ENCODE measurements at regions not wholly inside any gene's neighbourhood (a gene's known extent, or its start where the extent isn't known, plus 50 kb on each side); places are given as distances from the start of the nearest gene placed in this dataset.

GRCh38 chr20:56933331-56933698 is 304.2 kb downstream of the TFAP2C start:
- H3K36me3 Mint-ChIP-seq = no peaks in the 10 kb centered on the region
- H3K4me3 Mint-ChIP-seq = no peak overlapping the region
- no peak overlapping the region for H3K27ac Mint-ChIP-seq
- DNase-seq = no peak
- H3K4me1 Mint-ChIP-seq = no peaks in the 10 kb centered on the region
- H3K9me3 Mint-ChIP-seq = no peaks in the 10 kb centered on the region
- H3K27me3 Mint-ChIP-seq = peaks cover 49% of the 10 kb centered on the region

GRCh38 chr20:56934888-56935287 is 305.8 kb downstream of the TFAP2C start:
- no peak overlapping the region for H3K4me3 Mint-ChIP-seq
- no peaks in the 10 kb centered on the region for H3K36me3 Mint-ChIP-seq
- DNase-seq = no peak
- no peaks in the 10 kb centered on the region for H3K9me3 Mint-ChIP-seq
- no peak overlapping the region for H3K27ac Mint-ChIP-seq
- no peaks in the 10 kb centered on the region for H3K4me1 Mint-ChIP-seq
- peaks cover 41% of the 10 kb centered on the region for H3K27me3 Mint-ChIP-seq

DNA sequence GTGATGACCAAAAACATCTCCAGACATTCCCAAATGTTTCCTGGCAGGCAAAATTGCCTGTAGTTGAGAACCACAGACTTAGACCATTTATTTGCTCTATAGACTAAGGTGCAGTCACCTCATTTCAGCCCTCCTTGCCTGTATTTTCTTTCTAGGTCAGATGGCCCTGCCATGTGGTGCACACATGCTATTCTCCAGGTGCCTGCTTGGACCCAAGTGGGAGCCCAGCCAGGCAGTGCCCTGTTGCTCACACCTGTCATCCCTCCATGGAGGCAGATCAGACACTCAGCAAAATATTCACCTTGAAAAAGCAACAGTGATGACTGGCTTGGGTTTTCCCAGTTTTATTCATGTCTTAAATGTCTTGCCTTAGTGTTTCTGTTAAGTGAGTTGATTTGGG is 311.4 kb downstream of the TFAP2C start:
- Mint-ChIP-seq H3K36me3 (no peaks in the 10 kb centered on the region), H3K27ac (no peak overlapping the region), H3K4me1 (no peaks in the 10 kb centered on the region), H3K4me3 (no peak overlapping the region), H3K9me3 (no peaks in the 10 kb centered on the region), H3K27me3 (peaks cover 23% of the 10 kb centered on the region)
- DNase-seq = no peak

DNA sequence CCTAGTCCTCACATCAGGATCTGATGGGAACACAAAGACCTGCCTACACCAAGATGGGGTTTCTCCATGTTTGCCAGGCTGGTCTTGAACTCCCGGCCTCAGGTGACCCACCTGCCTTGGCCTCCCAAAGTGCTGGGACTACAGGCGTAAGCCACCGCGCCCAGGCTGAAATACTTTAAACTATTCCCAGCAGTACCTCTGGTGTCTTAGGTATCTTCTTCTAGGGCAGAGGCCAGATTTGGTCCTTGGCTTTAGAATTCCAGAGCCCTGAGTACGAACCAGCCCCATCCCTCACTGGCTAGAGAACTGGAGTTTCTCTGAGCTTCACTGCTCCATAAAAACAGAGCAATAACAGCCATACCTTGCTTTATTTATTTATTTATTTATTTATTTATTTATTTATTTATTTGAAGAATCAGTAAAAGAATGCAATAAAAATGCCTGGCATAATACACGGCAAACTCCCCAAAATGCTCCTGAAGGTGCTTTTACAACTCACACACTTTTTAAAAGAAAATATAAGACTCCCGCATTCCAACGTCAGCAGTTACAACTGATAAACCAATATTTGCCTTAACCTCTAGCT is 312.1 kb downstream of the TFAP2C start:
- Mint-ChIP-seq H3K4me1 (no peaks in the 10 kb centered on the region), H3K36me3 (no peaks in the 10 kb centered on the region), H3K27me3 (peaks cover 26% of the 10 kb centered on the region), H3K4me3 (no peak overlapping the region), H3K9me3 (no peaks in the 10 kb centered on the region), H3K27ac (no peak overlapping the region)
- DNase-seq = no peak

DNA sequence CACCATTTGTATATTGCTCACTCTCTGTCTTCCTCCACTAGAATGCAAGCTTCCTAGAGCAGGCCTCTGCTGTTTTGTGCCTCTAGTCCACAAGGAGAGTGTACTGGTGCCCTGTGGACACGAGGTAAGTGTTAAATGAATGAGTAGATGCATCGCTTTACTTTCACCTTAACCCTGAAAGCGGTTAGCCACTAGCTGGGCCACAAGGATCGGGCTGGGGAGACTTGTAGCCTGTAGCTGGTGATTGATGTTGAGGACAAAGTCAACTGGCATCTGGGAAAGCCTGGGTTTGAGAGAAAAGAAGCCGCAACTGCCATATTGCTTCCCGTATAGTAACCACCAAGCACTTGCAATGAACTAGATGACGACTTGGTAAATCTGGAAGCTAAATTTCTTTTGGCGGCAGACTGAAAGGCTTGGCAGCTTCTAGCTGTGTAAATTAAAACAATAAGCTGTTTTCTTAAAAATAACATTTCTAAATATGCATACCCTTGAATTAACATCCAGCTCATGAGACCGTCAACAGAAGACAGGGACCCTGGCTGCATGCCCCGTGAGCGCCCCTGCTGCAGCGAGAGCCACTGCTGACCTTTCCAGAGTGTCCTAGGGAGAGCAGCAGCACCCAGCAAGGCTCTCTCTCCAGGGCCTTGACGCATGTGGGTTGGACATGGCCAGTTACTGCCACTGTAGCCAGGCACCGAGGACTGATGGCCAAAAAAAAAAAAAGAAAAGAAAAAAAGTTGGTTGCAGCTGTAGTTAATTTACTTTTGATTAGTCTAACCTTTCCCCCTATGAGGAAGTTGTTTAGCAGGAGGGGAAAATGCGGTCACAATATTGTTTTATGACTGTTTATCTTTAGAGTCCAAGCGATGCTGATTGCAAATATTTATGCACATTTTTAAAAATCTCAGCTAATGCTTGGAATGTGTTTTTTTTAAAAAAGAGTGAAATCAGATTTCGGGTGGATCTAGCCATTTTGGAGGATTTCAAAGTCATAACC is 315.1 kb downstream of the TFAP2C start:
- no peak for DNase-seq
- H3K27ac Mint-ChIP-seq = no peak overlapping the region
- H3K27me3 Mint-ChIP-seq = peaks cover 10% of the 10 kb centered on the region
- no peaks in the 10 kb centered on the region for H3K9me3 Mint-ChIP-seq
- H3K4me1 Mint-ChIP-seq = no peaks in the 10 kb centered on the region
- H3K4me3 Mint-ChIP-seq = no peak overlapping the region
- no peaks in the 10 kb centered on the region for H3K36me3 Mint-ChIP-seq

- Mint-ChIP-seq H3K4me1 (no peaks in the 10 kb centered on the region), H3K27me3 (peaks cover 15% of the 10 kb centered on the region), H3K36me3 (no peaks in the 10 kb centered on the region), H3K4me3 (no peak overlapping the region), H3K9me3 (no peaks in the 10 kb centered on the region), H3K27ac (no peak overlapping the region)
- no peak for DNase-seq
Measured at GRCh38 chr20:56945057-56945456, 316.0 kb downstream of the TFAP2C start.

- Mint-ChIP-seq H3K4me1 (no peaks in the 10 kb centered on the region), H3K36me3 (no peaks in the 10 kb centered on the region), H3K27ac (no peak overlapping the region), H3K4me3 (no peak overlapping the region), H3K27me3 (peaks cover 12% of the 10 kb centered on the region), H3K9me3 (no peaks in the 10 kb centered on the region)
- no peak for DNase-seq
Measured at GRCh38 chr20:56945901-56946300, 316.8 kb downstream of the TFAP2C start.

DNA sequence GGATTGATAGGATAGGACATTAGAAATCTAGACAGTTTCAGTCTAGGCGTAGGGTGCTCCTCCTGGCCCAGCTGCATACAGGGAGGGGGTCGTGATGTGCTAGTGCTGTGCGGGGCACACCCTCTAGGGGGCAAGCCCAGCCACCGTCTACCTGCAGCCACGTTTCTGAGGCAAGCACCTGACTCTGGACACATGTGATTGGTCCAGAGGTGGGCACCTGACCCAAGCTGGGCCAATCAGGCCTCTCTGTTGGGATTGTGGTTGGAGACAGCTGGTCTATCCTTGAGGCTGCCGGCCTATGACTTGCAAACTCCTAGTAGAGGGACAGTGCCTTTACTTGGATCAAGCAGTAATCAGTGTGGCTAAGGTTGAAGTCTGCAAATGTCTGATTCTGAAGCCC is 317.1 kb downstream of the BMP7 start:
- Mint-ChIP-seq H3K27ac (no peak overlapping the region), H3K27me3 (peaks cover 17% of the 10 kb centered on the region), H3K4me1 (no peaks in the 10 kb centered on the region), H3K9me3 (no peaks in the 10 kb centered on the region), H3K36me3 (no peaks in the 10 kb centered on the region), H3K4me3 (no peak overlapping the region)
- DNase-seq = no peak

DNA sequence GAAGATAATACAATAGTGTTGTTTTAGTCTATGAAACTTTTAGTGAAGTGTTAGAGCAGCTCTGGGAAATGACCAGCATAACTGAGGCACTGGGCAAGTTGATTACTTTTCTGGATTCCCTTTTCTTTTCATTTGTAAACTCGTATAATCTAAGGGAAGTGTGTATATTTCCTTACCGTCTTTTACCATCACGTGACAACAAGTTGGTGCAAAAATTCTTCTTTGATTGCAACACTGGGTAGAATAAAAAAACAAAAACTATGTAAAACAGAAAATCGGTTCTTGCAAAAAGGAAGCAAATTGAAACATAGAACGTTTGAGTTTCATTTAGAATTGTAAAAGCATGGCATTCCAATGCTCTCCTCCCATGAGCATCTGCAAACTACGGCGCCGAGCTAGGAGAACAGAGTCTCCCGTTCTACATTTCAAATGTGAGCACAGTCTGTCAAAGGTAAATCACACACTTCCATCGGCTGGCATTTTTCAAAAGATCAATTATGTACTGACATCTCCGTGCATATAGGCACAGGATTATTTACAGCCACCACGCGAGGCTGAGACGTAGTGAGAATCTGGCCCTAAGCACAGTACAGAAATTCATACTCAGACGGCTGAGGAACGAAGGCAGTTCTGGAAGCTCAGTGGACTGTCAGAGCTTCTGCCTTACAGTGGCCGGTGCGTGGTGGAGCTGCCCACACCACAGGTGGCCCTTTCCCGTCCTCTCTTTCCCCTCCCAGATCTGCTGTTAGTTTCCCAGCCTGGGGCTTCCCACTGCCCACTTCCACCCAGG is 314.0 kb downstream of the BMP7 start:
- Mint-ChIP-seq H3K4me1 (no peaks in the 10 kb centered on the region), H3K9me3 (no peaks in the 10 kb centered on the region), H3K27me3 (peaks cover 28% of the 10 kb centered on the region), H3K4me3 (no peak overlapping the region), H3K27ac (no peak overlapping the region), H3K36me3 (no peaks in the 10 kb centered on the region)
- no peak for DNase-seq

DNA sequence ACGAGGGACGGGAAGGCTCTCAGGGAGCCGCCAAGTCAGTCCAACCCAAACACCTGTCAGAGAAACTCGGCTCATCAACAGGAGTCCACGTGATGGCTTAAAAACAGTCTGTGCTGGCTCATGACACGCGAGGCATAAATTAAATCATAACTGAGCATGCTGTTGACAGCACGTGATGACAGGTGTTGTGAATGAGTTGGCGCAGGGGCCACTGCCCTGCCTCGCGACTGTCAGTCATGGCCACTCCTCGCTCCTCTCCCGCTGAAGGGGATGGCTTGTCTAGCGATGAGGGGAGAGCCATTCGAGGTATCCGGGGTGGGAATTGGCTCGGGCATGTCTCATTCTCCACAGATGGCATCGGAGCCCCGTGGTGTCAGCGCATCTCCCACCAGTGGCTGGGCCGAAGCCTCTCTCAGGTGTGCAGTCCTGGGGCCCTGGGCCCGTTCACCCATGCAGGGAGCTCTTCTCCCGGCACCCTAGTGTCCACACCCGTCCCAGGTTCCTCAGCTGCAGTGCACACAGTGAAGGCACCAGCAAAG is 313.3 kb downstream of the BMP7 start:
- no peak for DNase-seq
- H3K4me1 Mint-ChIP-seq = no peaks in the 10 kb centered on the region
- H3K36me3 Mint-ChIP-seq = no peaks in the 10 kb centered on the region
- peaks cover 34% of the 10 kb centered on the region for H3K27me3 Mint-ChIP-seq
- no peaks in the 10 kb centered on the region for H3K9me3 Mint-ChIP-seq
- no peak overlapping the region for H3K27ac Mint-ChIP-seq
- no peak overlapping the region for H3K4me3 Mint-ChIP-seq

DNA sequence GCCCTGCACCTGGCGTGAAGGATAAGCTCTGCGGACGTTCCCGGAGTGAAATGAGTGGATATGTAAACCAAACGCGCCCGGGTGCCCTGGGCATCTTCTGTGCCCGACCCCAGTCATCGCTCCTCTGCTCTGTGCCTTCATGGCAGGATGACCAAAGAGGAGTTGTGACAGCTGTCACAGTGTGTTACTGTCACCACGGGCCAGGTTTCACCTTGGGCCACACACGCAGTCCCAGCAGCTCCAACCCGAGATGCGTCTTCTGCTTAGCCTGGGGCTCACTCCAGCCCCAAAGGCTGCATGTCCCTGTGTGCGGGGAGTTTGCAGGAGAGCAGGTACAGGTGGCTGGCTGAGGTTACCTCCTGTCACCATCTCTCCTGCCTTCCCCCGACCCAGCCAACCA is 311.6 kb downstream of the BMP7 start:
- peaks cover 33% of the 10 kb centered on the region for H3K27me3 Mint-ChIP-seq
- no peak overlapping the region for H3K4me3 Mint-ChIP-seq
- H3K9me3 Mint-ChIP-seq = no peaks in the 10 kb centered on the region
- no peaks in the 10 kb centered on the region for H3K36me3 Mint-ChIP-seq
- H3K27ac Mint-ChIP-seq = no peak overlapping the region
- no peak for DNase-seq
- H3K4me1 Mint-ChIP-seq = no peaks in the 10 kb centered on the region

GRCh38 chr20:56955680-56956079 is 310.8 kb downstream of the BMP7 start:
- Mint-ChIP-seq H3K4me1 (no peaks in the 10 kb centered on the region), H3K36me3 (no peaks in the 10 kb centered on the region), H3K4me3 (no peak overlapping the region), H3K27ac (no peak overlapping the region), H3K9me3 (no peaks in the 10 kb centered on the region), H3K27me3 (peaks cover 32% of the 10 kb centered on the region)
- no peak for DNase-seq

- no peak overlapping the region for H3K4me3 Mint-ChIP-seq
- H3K9me3 Mint-ChIP-seq = no peaks in the 10 kb centered on the region
- H3K4me1 Mint-ChIP-seq = no peaks in the 10 kb centered on the region
- no peak overlapping the region for H3K27ac Mint-ChIP-seq
- DNase-seq = no peak
- H3K36me3 Mint-ChIP-seq = no peaks in the 10 kb centered on the region
- peaks cover 32% of the 10 kb centered on the region for H3K27me3 Mint-ChIP-seq
Measured at GRCh38 chr20:56956534-56956933, 309.9 kb downstream of the BMP7 start.

GRCh38 chr20:56957737-56958553 is 308.5 kb downstream of the BMP7 start:
- DNase-seq = no peak
- Mint-ChIP-seq H3K27me3 (peaks cover 28% of the 10 kb centered on the region), H3K9me3 (no peaks in the 10 kb centered on the region), H3K4me1 (no peaks in the 10 kb centered on the region), H3K4me3 (no peak overlapping the region), H3K27ac (no peak overlapping the region), H3K36me3 (no peaks in the 10 kb centered on the region)
